ENCODE measurements at regions not wholly inside any gene's neighbourhood (a gene's known extent, or its start where the extent isn't known, plus 50 kb on each side); places are given as distances from the start of the nearest gene placed in this dataset.

DNA sequence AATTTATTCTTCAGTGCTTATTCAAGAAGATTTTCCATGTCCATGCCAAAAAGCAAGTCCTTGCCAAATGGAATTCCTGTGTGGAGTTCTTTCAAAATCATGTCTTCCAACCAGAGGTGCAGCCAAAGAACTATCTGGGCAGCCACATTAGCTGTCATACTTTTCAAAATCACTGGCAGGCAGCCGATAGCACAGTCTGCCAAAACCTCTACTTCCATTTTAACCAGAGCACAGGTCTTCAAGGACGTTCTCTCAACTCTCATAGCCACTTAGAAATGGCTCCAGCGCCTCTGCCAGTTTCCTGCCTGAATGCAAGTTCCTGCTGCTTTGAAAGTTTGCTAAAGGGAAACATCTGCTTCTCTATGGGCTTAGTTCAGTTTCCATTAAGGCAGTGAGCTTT lies 975.7 kb upstream of the ADGRL4 start:
- TF ChIP-seq, protein P1, sequence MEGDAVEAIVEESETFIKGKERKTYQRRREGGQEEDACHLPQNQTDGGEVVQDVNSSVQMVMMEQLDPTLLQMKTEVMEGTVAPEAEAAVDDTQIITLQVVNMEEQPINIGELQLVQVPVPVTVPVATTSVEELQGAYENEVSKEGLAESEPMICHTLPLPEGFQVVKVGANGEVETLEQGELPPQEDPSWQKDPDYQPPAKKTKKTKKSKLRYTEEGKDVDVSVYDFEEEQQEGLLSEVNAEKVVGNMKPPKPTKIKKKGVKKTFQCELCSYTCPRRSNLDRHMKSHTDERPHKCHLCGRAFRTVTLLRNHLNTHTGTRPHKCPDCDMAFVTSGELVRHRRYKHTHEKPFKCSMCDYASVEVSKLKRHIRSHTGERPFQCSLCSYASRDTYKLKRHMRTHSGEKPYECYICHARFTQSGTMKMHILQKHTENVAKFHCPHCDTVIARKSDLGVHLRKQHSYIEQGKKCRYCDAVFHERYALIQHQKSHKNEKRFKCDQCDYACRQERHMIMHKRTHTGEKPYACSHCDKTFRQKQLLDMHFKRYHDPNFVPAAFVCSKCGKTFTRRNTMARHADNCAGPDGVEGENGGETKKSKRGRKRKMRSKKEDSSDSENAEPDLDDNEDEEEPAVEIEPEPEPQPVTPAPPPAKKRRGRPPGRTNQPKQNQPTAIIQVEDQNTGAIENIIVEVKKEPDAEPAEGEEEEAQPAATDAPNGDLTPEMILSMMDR (conservative IDR thresholded peaks at IDR 0.05): no peak

DNA sequence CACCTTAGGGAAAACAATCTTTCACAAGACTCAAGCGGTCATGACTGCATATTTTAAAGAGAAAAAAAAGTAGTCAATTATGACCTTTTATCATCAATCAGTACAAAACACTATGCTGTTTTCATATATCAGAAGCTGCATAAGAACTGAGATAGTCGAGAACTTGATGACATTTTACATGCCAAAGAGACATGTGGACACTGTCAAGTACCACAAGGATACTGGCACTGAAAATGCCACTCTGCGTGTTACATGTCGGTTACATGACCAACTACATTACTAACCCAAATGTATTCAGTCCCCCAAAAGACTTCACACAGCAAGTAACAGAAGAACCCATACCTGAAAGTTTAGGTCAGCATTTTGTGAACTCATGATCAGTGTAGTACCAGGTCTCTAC lies 975.0 kb upstream of the ADGRL4 start:
- TF ChIP-seq, protein P1 (conservative IDR thresholded peaks at IDR 0.05): no peak
- no peak overlapping the region for H3K27ac ChIP-seq

More for the DNA sequence above, 975.7 kb upstream of the ADGRL4 start:
- no peak overlapping the region for H3K27ac ChIP-seq

DNA sequence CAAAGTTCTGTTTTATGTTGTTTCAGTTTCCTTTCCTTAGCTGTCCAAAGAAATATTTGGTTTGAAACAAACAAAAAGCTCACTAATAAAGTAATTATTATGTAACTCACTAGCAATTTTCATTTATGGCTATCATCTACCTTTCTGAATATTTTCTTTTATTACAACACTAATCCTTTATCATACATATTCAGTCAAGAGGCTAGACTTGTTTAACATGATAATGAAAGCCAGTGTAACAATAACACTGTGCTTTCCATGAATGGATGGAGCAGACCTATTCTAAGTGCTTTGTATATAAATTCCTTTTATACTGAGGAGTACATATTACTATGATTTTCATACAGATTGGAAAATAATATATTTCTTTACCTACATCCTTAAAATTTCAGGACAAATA lies 972.8 kb upstream of the ADGRL4 start:
- H3K27ac ChIP-seq: no peak overlapping the region
- TF ChIP-seq, protein P1 (conservative IDR thresholded peaks at IDR 0.05): no peak

DNA sequence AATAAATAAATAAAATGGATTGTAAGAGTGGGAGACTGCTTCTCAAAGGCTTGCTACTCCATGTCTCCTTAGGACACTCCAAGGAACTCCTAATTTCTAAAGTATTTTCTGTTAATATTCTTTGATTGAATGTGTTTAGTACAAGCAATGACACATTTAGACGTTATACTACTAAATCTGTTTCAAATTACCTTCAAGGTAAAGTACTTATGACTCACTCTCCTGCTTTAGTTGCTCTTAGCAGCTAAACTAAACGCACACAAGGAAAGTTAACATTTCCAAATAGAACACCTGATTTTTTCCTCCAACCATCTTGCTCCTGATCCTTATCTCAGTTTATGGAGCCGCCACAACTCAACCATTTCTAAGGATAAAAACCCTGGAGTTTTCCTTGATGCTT lies 969.8 kb upstream of the ADGRL4 start:
- TF ChIP-seq, protein P1 (conservative IDR thresholded peaks at IDR 0.05): no peak
- no peak overlapping the region for H3K27ac ChIP-seq

DNA sequence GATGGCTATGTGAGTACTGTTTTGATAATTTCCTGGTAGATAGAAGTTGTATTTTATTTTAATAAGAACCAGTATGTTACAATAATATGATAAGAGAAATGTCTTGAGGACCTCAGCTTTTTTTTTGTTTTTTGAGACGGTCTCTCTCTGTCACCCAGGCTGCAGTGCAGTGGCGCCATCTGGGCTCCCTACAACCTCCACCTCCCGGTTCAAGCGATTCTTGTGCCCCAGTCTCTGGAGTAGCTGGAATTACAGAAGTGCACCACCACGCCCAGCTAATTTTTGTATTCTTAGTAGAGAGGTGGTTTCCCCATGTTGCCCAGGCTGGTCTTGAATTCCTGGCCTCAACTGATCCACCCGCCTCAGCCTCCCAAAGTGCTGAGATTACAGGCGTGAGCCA lies 968.1 kb upstream of the ADGRL4 start:
- H3K27ac ChIP-seq: no peak overlapping the region
- TF ChIP-seq, protein P1 (conservative IDR thresholded peaks at IDR 0.05): 0 out of 2 replicates have a peak, but pooled peaks have one; percentile 12

DNA sequence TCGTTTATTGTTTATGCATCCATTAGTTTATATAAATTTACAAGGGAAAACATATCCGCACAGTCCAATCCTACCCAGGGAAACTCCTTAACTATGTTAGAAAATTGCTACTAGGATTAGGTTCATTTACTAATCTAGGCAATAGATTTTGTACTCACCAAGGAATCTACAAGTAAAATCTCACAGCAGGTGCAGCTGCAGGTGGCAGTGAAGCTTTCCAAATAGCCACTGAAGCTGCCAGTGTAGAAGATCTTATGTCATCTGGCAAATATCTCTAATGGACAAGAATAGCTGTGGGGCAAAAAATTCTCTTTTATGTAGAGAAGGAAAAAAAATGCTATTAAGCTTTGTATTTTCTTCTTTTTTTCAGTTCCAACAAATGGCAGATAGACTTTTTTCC lies 963.4 kb upstream of the ADGRL4 start:
- TF ChIP-seq, protein P1 (conservative IDR thresholded peaks at IDR 0.05): no peak
- no peak overlapping the region for H3K27ac ChIP-seq

DNA sequence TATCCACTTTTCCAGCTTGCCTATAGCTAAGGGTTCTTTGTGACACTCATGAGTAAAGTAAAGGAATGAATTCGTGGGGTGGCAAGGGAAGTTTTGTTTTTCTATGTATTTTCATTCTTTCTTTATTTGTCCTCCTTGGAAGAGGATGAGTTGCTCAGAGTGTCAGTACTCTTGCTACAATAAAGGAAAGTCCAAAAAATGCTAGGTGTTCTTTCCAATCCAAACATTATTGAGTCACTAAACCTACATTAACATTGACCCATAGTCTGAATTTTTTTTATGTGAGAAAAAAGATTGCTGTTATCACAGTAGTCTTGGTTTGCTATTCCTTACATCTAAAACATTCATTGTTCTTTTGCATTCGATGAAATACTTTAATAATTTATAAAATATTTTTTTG lies 959.9 kb upstream of the ADGRL4 start:
- TF ChIP-seq, protein P1 (conservative IDR thresholded peaks at IDR 0.05): no peak
- H3K27ac ChIP-seq: no peak overlapping the region

DNA sequence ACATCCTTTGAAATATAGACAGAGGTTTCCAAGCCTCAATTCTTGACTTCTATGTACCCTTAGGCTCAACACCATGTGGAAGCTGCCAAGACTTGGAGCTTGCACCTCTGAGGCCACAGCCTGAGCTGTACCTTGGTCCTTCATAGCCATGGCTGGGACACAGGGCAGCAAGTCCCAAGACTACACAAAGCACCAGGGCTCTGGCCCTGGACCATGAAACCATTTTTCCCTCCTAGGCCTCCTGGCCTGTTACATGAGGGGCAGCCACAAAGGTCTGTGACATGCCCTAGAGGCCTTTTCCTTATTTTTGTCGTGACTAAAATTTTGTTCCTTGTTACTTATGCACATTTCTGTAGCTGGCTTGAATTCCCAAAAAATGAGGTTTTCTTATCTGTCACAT lies 953.1 kb upstream of the ADGRL4 start:
- no peak overlapping the region for H3K27ac ChIP-seq
- TF ChIP-seq, protein P1 (conservative IDR thresholded peaks at IDR 0.05): no peak
